Uterus (tissue), 2 donors: ENCODE measurements at regions not wholly inside any gene's neighbourhood (a gene's known extent, or its start where the extent isn't known, plus 50 kb on each side); places are given as distances from the start of the nearest gene placed in this dataset.

Experiments used
- CTCF ChIP-seq, 4 experiments: fragments of 200-600 bp in 2 of 4; fragments of 450-650 bp in 2 of 4; sonication (generic) in 2 of 4; IDR thresholded peaks; one replicate each; pipeline ENCODE4 v1.5.1; 2016 to 2019; ENCODE audit warnings: antibody characterized with exemption in 4 of 4, mild to moderate bottlenecking in 2 of 4, moderate library complexity in 1 of 4
- POLR2A ChIP-seq, 2 donors: fragments of 450-650 bp; IDR thresholded peaks; one replicate each; pipeline ENCODE4 v1.6.1; 2016; ENCODE audit warnings: antibody characterized with exemption in 2 of 2, mild to moderate bottlenecking in 1 of 2, moderate library complexity in 1 of 2

- TF ChIP-seq CTCF (IDR thresholded peaks at IDR 0.05) (no peak), POLR2A (IDR thresholded peaks at IDR 0.05) (no peak)
Measured at GRCh38 chr21:31398574-31398973, 54.5 kb upstream of the TIAM1 start.
